ENCODE measurements at regions not wholly inside any gene's neighbourhood (a gene's known extent, or its start where the extent isn't known, plus 50 kb on each side); places are given as distances from the start of the nearest gene placed in this dataset.

DNA sequence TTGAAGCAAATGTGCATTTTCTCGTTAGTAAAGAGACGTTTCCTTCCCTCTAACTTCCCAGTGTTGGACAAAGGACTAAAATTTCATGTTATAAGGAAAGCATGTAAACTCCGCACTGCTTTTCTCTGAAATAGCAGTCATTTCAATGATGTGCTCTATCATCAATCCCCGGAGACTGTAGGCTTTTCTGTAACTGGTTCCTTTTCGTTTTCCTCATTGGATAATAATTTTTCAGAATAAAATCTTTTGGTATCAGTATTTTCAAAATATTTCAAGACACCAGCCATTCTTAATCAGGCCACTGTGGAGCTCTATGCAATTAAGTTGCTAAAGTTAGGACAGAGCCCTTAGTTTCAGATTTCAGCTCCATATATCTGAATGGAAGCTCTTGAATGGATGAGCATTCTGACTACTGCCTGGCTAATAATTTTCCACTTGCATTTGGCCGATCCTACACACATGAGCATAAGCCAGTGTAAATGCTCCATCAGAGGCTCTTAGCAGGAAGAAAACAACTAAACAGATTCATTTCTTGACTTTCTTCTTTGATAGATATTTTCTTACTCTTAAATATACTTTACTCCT lies 157.7 kb downstream of the CHIC2 start:
- no peak for TF ChIP-seq EZH2 (IDR thresholded peaks at IDR 0.05; ENCODE audit: low read length, missing control alignments)
- TF ChIP-seq, protein P1, sequence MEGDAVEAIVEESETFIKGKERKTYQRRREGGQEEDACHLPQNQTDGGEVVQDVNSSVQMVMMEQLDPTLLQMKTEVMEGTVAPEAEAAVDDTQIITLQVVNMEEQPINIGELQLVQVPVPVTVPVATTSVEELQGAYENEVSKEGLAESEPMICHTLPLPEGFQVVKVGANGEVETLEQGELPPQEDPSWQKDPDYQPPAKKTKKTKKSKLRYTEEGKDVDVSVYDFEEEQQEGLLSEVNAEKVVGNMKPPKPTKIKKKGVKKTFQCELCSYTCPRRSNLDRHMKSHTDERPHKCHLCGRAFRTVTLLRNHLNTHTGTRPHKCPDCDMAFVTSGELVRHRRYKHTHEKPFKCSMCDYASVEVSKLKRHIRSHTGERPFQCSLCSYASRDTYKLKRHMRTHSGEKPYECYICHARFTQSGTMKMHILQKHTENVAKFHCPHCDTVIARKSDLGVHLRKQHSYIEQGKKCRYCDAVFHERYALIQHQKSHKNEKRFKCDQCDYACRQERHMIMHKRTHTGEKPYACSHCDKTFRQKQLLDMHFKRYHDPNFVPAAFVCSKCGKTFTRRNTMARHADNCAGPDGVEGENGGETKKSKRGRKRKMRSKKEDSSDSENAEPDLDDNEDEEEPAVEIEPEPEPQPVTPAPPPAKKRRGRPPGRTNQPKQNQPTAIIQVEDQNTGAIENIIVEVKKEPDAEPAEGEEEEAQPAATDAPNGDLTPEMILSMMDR (conservative IDR thresholded peaks at IDR 0.05 in 1 of 2, IDR thresholded peaks at IDR 0.05 in 1 of 2; ENCODE audit: low read depth in 1 of 2, low read length in 2 of 2), result no peak
